ENCODE measurements at regions not wholly inside any gene's neighbourhood (a gene's known extent, or its start where the extent isn't known, plus 50 kb on each side); places are given as distances from the start of the nearest gene placed in this dataset.

DNA sequence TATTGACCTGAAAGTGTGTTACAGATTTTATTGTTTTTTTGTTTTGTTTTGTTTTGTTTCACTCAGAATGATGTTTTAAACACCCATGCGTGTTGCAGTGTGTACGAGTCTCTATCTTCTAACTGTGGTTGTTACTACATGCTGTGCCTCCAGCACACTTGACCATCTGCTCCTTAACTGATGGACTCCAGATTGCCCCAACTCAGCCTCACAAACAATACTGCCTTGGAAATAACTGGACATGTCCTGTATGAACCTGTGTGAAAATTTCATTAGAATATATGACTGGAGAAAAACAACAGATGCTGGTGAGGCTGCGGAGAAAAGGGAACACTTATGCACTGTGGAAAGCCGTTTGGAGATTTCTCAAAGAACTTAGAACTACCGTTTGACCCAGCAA lies 68.7 kb upstream of the HAND1 start:
- TF ChIP-seq, protein P1, sequence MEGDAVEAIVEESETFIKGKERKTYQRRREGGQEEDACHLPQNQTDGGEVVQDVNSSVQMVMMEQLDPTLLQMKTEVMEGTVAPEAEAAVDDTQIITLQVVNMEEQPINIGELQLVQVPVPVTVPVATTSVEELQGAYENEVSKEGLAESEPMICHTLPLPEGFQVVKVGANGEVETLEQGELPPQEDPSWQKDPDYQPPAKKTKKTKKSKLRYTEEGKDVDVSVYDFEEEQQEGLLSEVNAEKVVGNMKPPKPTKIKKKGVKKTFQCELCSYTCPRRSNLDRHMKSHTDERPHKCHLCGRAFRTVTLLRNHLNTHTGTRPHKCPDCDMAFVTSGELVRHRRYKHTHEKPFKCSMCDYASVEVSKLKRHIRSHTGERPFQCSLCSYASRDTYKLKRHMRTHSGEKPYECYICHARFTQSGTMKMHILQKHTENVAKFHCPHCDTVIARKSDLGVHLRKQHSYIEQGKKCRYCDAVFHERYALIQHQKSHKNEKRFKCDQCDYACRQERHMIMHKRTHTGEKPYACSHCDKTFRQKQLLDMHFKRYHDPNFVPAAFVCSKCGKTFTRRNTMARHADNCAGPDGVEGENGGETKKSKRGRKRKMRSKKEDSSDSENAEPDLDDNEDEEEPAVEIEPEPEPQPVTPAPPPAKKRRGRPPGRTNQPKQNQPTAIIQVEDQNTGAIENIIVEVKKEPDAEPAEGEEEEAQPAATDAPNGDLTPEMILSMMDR (IDR thresholded peaks at IDR 0.05; ENCODE audit: control extremely low read depth in 1 of 3, insufficient read depth in 1 of 3, low read depth in 1 of 3, low read length in 3 of 3): no peak
- TF ChIP-seq ZNF274 (IDR thresholded peaks at IDR 0.05; ENCODE audit: borderline replicate concordance, extremely low read depth, low read length): no peak
